Liver (tissue), 3 donors: ENCODE measurements at regions not wholly inside any gene's neighbourhood (a gene's known extent, or its start where the extent isn't known, plus 50 kb on each side); places are given as distances from the start of the nearest gene placed in this dataset.
"Not testable (repeated sequence)": the region's sequence is repeated elsewhere in the genome, so short reads cannot be mapped to it uniquely, and the experiment has no call there.

ENCODE experiments used
- CTCF ChIP-seq: fragments of 150-350 bp; IDR thresholded peaks from 2 replicates; pipeline ENCODE4 v1.5.1; 2017; ENCODE audit warnings: improper control_type of control experiment, low read depth, low read length; ENCODE audit not compliant: missing input control
- JUND ChIP-seq, 2 donors: IDR thresholded peaks; 2 replicates each; pipeline ENCODE4 v1.6.1; 2016; ENCODE audit warnings: antibody characterized with exemption in 2 of 2
- MAX ChIP-seq: IDR thresholded peaks from 2 replicates; pipeline ENCODE4 v1.6.1; 2016; ENCODE audit warnings: antibody characterized with exemption
- SP1 ChIP-seq: IDR thresholded peaks from 2 replicates; pipeline ENCODE4 v1.6.1; 2018; ENCODE audit warnings: antibody characterized with exemption, mild to moderate bottlenecking
- TAF1 ChIP-seq: conservative IDR thresholded peaks from 2 replicates; pipeline ENCODE4 v1.6.1; 2016; ENCODE audit warnings: antibody characterized with exemption, mild to moderate bottlenecking
- donor health status: healthy.
- donor health status: healthy.

- not testable (repeated sequence) for TF ChIP-seq CTCF; SP1; MAX; TAF1; JUND (IDR thresholded peaks at IDR 0.05)
Measured at GRCh38 chr7:112922546-112922945, 132.4 kb upstream of the TMEM168 start.
